OCI-LY1 (cell line): ENCODE measurements at regions not wholly inside any gene's neighbourhood (a gene's known extent, or its start where the extent isn't known, plus 50 kb on each side); places are given as distances from the start of the nearest gene placed in this dataset.

Experiments used
- H2AFZ ChIP-seq: fragments of 200-600 bp; sonication (generic), shearing (Covaris generic); 2 replicates; pipeline ENCODE4 v1.6.0; 2014; ENCODE audit warnings: antibody characterized with exemption, mild to moderate bottlenecking, low read length
- H3F3A ChIP-seq: fragments of 200-600 bp; sonication (generic), shearing (Covaris generic); 2 replicates; pipeline ENCODE4 v1.6.0; 2014; ENCODE audit warnings: mild to moderate bottlenecking, antibody characterized with exemption, low read length, moderate library complexity; ENCODE audit not compliant: insufficient read depth
- H3K27ac ChIP-seq: fragments of 200-600 bp; sonication (generic); 2 replicates; pipeline ENCODE4 v1.5.1; 2014; ENCODE audit warnings: low read length, mixed run types, mild to moderate bottlenecking, low read depth; ENCODE audit not compliant: poor library complexity, severe bottlenecking
- H3K27me3 ChIP-seq: fragments of 200-600 bp; sonication (generic); 2 replicates; pipeline ENCODE4 v1.6.0; 2014; ENCODE audit warnings: antibody characterized with exemption, mild to moderate bottlenecking, low read length, moderate library complexity; ENCODE audit not compliant: insufficient read depth
- H3K36me3 ChIP-seq: fragments of 200-600 bp; sonication (generic); 2 replicates; pipeline ENCODE4 v1.6.1; 2014; ENCODE audit warnings: mild to moderate bottlenecking, antibody characterized with exemption, low read length, moderate library complexity, mixed read lengths; ENCODE audit not compliant: insufficient read depth
- H3K4me1 ChIP-seq: fragments of 200-600 bp; sonication (generic); 2 replicates; pipeline ENCODE4 v1.5.1; 2014; ENCODE audit warnings: mild to moderate bottlenecking, low read length, moderate library complexity; ENCODE audit not compliant: insufficient read depth, severe bottlenecking
- H3K4me2 ChIP-seq: fragments of 200-600 bp; sonication (generic), shearing (Covaris generic); 2 replicates; pipeline ENCODE4 v1.6.1; 2014; ENCODE audit warnings: low read length
- H3K4me3 ChIP-seq: fragments of 200-600 bp; sonication (generic); 2 replicates; pipeline ENCODE4 v1.5.1; 2014; ENCODE audit warnings: low read length, low read depth, mild to moderate bottlenecking, mixed read lengths; ENCODE audit not compliant: poor library complexity, severe bottlenecking
- H3K79me2 ChIP-seq: fragments of 200-600 bp; shearing (Covaris generic); 2 replicates; pipeline ENCODE4 v1.6.1; 2016; ENCODE audit warnings: mixed run types, low read length, mixed read lengths; ENCODE audit not compliant: insufficient read depth
- H3K9ac ChIP-seq: fragments of 200-600 bp; sonication (generic), shearing (Covaris generic); 2 replicates; pipeline ENCODE4 v1.6.1; 2014; ENCODE audit warnings: mild to moderate bottlenecking, low read length, mixed read lengths
- H3K9me2 ChIP-seq: fragments of 200-600 bp; sonication (generic), shearing (Covaris generic); 2 replicates; pipeline ENCODE4 v1.6.1; 2014; ENCODE audit warnings: low read depth, mild to moderate bottlenecking, low read length, mixed read lengths
- H3K9me3 ChIP-seq: fragments of 200-600 bp; shearing (Covaris generic); 2 replicates; pipeline ENCODE4 v1.6.1; 2014; ENCODE audit warnings: low read length, mixed read lengths
- H4K20me1 ChIP-seq: fragments of 200-600 bp; sonication (generic), shearing (Covaris generic); 2 replicates; pipeline ENCODE4 v1.6.0; 2016; ENCODE audit warnings: mild to moderate bottlenecking, low read length; ENCODE audit not compliant: insufficient read depth
- EZH2 ChIP-seq: fragments of 200-600 bp; sonication (generic), shearing (Covaris generic); IDR thresholded peaks from 2 replicates; pipeline ENCODE4 v1.8.0; 2017; ENCODE audit warnings: borderline replicate concordance, mixed run types, mild to moderate bottlenecking, antibody characterized with exemption, low read length, moderate library complexity, mixed read lengths
- TF ChIP-seq, protein P1 (sequence below): fragments of 200-600 bp; sonication (generic), shearing (Covaris generic); IDR thresholded peaks from 2 replicates; pipeline ENCODE4 v1.5.1; 2017; ENCODE audit warnings: mild to moderate bottlenecking, antibody characterized with exemption, low read length, moderate library complexity, mixed read lengths

GRCh38 chr18:75904416-75904815 is 476.9 kb upstream of the SMIM21 start:
- H3K9me2 ChIP-seq, result no peaks in the 10 kb centered on the region
- no peaks in the 10 kb centered on the region for H3K79me2 ChIP-seq
- H3K27me3 ChIP-seq, result peaks cover 4% of the 10 kb centered on the region; the same call in 1 of the 2 replicates
- no peaks in the 10 kb centered on the region for H3K4me1 ChIP-seq
- TF ChIP-seq EZH2, result no peak
- TF ChIP-seq, protein P1, sequence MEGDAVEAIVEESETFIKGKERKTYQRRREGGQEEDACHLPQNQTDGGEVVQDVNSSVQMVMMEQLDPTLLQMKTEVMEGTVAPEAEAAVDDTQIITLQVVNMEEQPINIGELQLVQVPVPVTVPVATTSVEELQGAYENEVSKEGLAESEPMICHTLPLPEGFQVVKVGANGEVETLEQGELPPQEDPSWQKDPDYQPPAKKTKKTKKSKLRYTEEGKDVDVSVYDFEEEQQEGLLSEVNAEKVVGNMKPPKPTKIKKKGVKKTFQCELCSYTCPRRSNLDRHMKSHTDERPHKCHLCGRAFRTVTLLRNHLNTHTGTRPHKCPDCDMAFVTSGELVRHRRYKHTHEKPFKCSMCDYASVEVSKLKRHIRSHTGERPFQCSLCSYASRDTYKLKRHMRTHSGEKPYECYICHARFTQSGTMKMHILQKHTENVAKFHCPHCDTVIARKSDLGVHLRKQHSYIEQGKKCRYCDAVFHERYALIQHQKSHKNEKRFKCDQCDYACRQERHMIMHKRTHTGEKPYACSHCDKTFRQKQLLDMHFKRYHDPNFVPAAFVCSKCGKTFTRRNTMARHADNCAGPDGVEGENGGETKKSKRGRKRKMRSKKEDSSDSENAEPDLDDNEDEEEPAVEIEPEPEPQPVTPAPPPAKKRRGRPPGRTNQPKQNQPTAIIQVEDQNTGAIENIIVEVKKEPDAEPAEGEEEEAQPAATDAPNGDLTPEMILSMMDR, result no peak
- H3K9ac ChIP-seq, result no peak overlapping the region
- H4K20me1 ChIP-seq, result no peaks in the 10 kb centered on the region
- no peaks in the 10 kb centered on the region for H3K36me3 ChIP-seq
- no peak overlapping the region for H3K4me2 ChIP-seq
- H3K27ac ChIP-seq, result no peak overlapping the region
- H3K4me3 ChIP-seq, result no peak overlapping the region
- H3F3A ChIP-seq, result no peaks in the 10 kb centered on the region
- H2AFZ ChIP-seq, result no peak overlapping the region
- H3K9me3 ChIP-seq, result no peaks in the 10 kb centered on the region

DNA sequence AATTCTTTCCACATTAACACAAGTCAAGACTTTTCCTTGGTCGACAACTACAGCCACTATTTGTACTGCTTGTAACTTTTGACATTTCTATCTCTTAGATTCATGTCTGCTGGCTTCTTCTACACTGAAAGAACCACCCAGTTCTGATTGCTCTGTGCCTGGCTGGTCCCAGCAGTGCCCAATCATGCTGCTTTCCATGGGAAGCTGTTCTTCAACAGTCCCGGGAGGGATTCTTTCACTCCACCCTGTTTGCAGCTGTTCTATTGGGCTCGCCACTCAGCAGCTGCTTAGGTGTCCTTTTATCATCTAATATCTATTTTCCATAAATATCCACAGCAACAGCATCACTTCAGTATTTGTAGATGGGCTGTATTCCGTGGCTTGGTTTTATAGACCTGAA is 471.1 kb upstream of the SMIM21 start:
- Histone ChIP-seq H3K27ac (no peak overlapping the region), H3K79me2 (no peaks in the 10 kb centered on the region), H3K4me2 (no peak overlapping the region), H3K9me2 (no peaks in the 10 kb centered on the region), H3K36me3 (no peaks in the 10 kb centered on the region), H3K4me3 (no peak overlapping the region), H3K9me3 (no peaks in the 10 kb centered on the region), H3K27me3 (0 out of 2 replicates have a peak, but pooled peaks cover 4% of the 10 kb centered on the region), H3F3A (no peaks in the 10 kb centered on the region), H3K4me1 (no peaks in the 10 kb centered on the region), H3K9ac (no peak overlapping the region), H4K20me1 (no peaks in the 10 kb centered on the region), H2AFZ (no peak overlapping the region)
- TF ChIP-seq EZH2, result no peak
- TF ChIP-seq, protein P1, result no peak

DNA sequence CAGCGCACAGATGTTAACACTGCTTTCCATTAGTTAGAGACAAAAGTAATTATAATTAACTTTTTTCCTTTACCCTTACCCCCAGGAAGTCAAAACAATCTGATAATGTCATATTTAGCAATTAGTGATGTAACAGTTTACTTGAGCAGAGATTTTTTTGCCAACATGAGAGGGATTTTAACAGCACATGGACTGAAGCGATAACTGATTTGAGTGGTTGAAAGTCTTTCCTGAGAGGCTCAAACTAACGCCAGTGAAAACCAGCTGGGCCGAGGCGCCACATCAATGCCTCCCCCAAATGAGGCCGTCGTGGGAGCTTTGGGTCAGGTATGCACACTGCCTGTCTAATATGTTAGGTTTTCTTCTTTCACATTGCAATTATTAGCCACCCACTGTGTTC is 469.9 kb upstream of the SMIM21 start:
- Histone ChIP-seq H3K27ac (no peak overlapping the region), H3K4me3 (no peak overlapping the region), H3K9me2 (no peaks in the 10 kb centered on the region), H3K9me3 (no peaks in the 10 kb centered on the region), H2AFZ (no peak overlapping the region), H4K20me1 (no peaks in the 10 kb centered on the region), H3K27me3 (no peaks in the 10 kb centered on the region), H3K36me3 (no peaks in the 10 kb centered on the region), H3K4me2 (no peak overlapping the region), H3K79me2 (no peaks in the 10 kb centered on the region), H3K9ac (no peak overlapping the region), H3K4me1 (no peaks in the 10 kb centered on the region), H3F3A (no peaks in the 10 kb centered on the region)
- no peak for TF ChIP-seq EZH2
- TF ChIP-seq, protein P1, result no peak
